ENCODE measurements at regions not wholly inside any gene's neighbourhood (a gene's known extent, or its start where the extent isn't known, plus 50 kb on each side); places are given as distances from the start of the nearest gene placed in this dataset.

- no peak overlapping the region for H3K27ac ChIP-seq (ENCODE audit: low read depth, low read length)
- H3K9me3 ChIP-seq (ENCODE audit: insufficient read depth, low read length), result no peaks in the 10 kb centered on the region
- no peaks in the 10 kb centered on the region for H3K36me3 ChIP-seq (ENCODE audit: low read length)
- no peaks in the 10 kb centered on the region for H3K9me2 ChIP-seq (replicated peaks; ENCODE audit: insufficient read depth, low read length)
- H4K20me1 ChIP-seq (ENCODE audit: low read depth, low read length), result no peaks in the 10 kb centered on the region
- H3K4me2 ChIP-seq (ENCODE audit: low read depth, low read length, poor library complexity, severe bottlenecking), result no peak overlapping the region
- no peak for TF ChIP-seq CTCF (IDR thresholded peaks at IDR 0.05; ENCODE audit: insufficient read depth, low read length, poor library complexity, severe bottlenecking)
- no peak for TF ChIP-seq EZH2phosphoT487 (conservative IDR thresholded peaks at IDR 0.05; ENCODE audit: low read length)
- no peak overlapping the region for H3K9ac ChIP-seq (ENCODE audit: low read length)
- no peak overlapping the region for H2AFZ ChIP-seq (ENCODE audit: low read depth, low read length, severe bottlenecking)
- no peaks in the 10 kb centered on the region for H3K27me3 ChIP-seq (ENCODE audit: low read length)
- H3K79me2 ChIP-seq (ENCODE audit: insufficient read depth, low read length), result no peaks in the 10 kb centered on the region
- no peaks in the 10 kb centered on the region for H3F3A ChIP-seq (ENCODE audit: insufficient read depth)
- H3K4me3 ChIP-seq (ENCODE audit: insufficient read depth, low read length, poor library complexity, severe bottlenecking), result no peak overlapping the region
These were observed 256.9 kb upstream of the DDX18 start for GRCh38 chr2:117557626-117558025.

GRCh38 chr2:117562654-117563053 lies 251.8 kb upstream of the DDX18 start:
- Histone ChIP-seq H3K27ac (ENCODE audit: low read depth, low read length) (no peak overlapping the region), H3K4me3 (ENCODE audit: insufficient read depth, low read length, poor library complexity, severe bottlenecking) (no peak overlapping the region), H2AFZ (ENCODE audit: low read depth, low read length, severe bottlenecking) (no peak overlapping the region), H3K9me3 (ENCODE audit: insufficient read depth, low read length) (no peaks in the 10 kb centered on the region), H3K79me2 (ENCODE audit: insufficient read depth, low read length) (no peaks in the 10 kb centered on the region), H3K9ac (ENCODE audit: low read length) (no peak overlapping the region), H3K4me2 (ENCODE audit: low read depth, low read length, poor library complexity, severe bottlenecking) (no peak overlapping the region), H3K27me3 (ENCODE audit: low read length) (no peaks in the 10 kb centered on the region), H3K36me3 (ENCODE audit: low read length) (no peaks in the 10 kb centered on the region), H3F3A (ENCODE audit: insufficient read depth) (no peaks in the 10 kb centered on the region), H3K9me2 (replicated peaks; ENCODE audit: insufficient read depth, low read length) (no peaks in the 10 kb centered on the region), H4K20me1 (ENCODE audit: low read depth, low read length) (no peaks in the 10 kb centered on the region)
- TF ChIP-seq CTCF (IDR thresholded peaks at IDR 0.05; ENCODE audit: insufficient read depth, low read length, poor library complexity, severe bottlenecking) (no peak), EZH2phosphoT487 (conservative IDR thresholded peaks at IDR 0.05; ENCODE audit: low read length) (no peak)

- Histone ChIP-seq H3F3A (ENCODE audit: insufficient read depth) (no peaks in the 10 kb centered on the region), H4K20me1 (ENCODE audit: low read depth, low read length) (no peaks in the 10 kb centered on the region), H3K4me2 (ENCODE audit: low read depth, low read length, poor library complexity, severe bottlenecking) (no peak overlapping the region), H3K4me3 (ENCODE audit: insufficient read depth, low read length, poor library complexity, severe bottlenecking) (no peak overlapping the region), H3K27me3 (ENCODE audit: low read length) (no peaks in the 10 kb centered on the region), H3K79me2 (ENCODE audit: insufficient read depth, low read length) (no peaks in the 10 kb centered on the region), H3K9me3 (ENCODE audit: insufficient read depth, low read length) (no peaks in the 10 kb centered on the region), H2AFZ (ENCODE audit: low read depth, low read length, severe bottlenecking) (no peak overlapping the region), H3K36me3 (ENCODE audit: low read length) (no peaks in the 10 kb centered on the region), H3K9me2 (replicated peaks; ENCODE audit: insufficient read depth, low read length) (no peaks in the 10 kb centered on the region), H3K27ac (ENCODE audit: low read depth, low read length) (no peak overlapping the region), H3K9ac (ENCODE audit: low read length) (no peak overlapping the region)
- TF ChIP-seq EZH2phosphoT487 (conservative IDR thresholded peaks at IDR 0.05; ENCODE audit: low read length), result no peak
- no peak for TF ChIP-seq CTCF (IDR thresholded peaks at IDR 0.05; ENCODE audit: insufficient read depth, low read length, poor library complexity, severe bottlenecking)
These were observed 242.7 kb upstream of the DDX18 start for GRCh38 chr2:117571590-117572349.
